ENCODE measurements at regions not wholly inside any gene's neighbourhood (a gene's known extent, or its start where the extent isn't known, plus 50 kb on each side); places are given as distances from the start of the nearest gene placed in this dataset.

GRCh38 chr3:70823622-70824021 lies 511.2 kb upstream of the MDFIC2 start:
- no peak for TF ChIP-seq EZH2 (IDR thresholded peaks at IDR 0.05; ENCODE audit: low read length)
- TF ChIP-seq, protein P1, sequence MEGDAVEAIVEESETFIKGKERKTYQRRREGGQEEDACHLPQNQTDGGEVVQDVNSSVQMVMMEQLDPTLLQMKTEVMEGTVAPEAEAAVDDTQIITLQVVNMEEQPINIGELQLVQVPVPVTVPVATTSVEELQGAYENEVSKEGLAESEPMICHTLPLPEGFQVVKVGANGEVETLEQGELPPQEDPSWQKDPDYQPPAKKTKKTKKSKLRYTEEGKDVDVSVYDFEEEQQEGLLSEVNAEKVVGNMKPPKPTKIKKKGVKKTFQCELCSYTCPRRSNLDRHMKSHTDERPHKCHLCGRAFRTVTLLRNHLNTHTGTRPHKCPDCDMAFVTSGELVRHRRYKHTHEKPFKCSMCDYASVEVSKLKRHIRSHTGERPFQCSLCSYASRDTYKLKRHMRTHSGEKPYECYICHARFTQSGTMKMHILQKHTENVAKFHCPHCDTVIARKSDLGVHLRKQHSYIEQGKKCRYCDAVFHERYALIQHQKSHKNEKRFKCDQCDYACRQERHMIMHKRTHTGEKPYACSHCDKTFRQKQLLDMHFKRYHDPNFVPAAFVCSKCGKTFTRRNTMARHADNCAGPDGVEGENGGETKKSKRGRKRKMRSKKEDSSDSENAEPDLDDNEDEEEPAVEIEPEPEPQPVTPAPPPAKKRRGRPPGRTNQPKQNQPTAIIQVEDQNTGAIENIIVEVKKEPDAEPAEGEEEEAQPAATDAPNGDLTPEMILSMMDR (optimal IDR thresholded peaks at IDR 0.05 in 1 of 3, IDR thresholded peaks at IDR 0.05 in 1 of 3, conservative IDR thresholded peaks at IDR 0.05 in 1 of 3; ENCODE audit: extremely low read depth in 1 of 3, insufficient read depth in 2 of 3, low read length in 3 of 3): no peak
